Activated T-cell treated with anti-CD3 and anti-CD28 coated beads for 48 hours (primary cell): ENCODE measurements at regions not wholly inside any gene's neighbourhood (a gene's known extent, or its start where the extent isn't known, plus 50 kb on each side); places are given as distances from the start of the nearest gene placed in this dataset.
"Not testable (repeated sequence)": the region's sequence is repeated elsewhere in the genome, so short reads cannot be mapped to it uniquely, and the experiment has no call there.

Experiments used
- DNase-seq: peaks from one replicate; pipeline ENCODE4 v3.0.0-alpha.2; 2020; ENCODE audit warnings: low read depth

DNA sequence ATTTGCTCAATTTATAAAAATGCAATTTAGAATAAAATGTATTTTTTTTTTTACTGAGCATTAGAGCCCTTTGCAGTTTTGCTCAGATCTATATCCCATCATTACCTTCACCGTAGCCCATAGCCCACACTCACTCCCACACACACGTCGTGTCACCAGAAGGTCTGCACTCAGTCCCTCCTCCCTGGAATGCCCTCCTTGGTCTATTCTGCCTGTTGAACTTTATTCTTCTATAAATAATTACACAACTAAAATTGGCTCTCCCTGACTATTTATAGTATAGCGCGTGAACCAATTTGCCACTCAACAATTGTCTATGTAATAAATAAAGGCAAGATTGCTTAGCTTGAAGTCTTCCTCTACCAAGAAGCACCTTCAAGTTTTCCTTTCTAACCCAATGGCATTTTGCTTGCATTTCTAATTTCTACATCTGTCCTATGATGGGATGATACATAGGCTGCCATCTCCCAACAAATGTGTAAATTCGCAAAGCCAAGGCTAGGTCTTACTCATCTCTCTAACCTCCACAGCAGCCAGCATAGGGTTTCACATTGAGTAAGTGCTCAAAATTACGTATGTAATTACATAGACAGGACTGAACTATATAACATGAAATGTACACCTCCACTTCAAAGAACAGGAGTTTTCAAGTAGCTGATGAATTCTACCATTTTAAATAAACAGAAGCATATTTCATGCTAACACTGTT lies 172.0 kb upstream of the HES1 start:
- DNase-seq = no peak

GRCh38 chr3:193964517-193964880 lies 171.4 kb upstream of the HES1 start:
- no peak for DNase-seq

- no peak for DNase-seq
These were observed 167.5 kb upstream of the HES1 start for GRCh38 chr3:193968380-193968974.

- not testable (repeated sequence) for DNase-seq
These were observed 165.7 kb upstream of the HES1 start for GRCh38 chr3:193970131-193970772.

DNA sequence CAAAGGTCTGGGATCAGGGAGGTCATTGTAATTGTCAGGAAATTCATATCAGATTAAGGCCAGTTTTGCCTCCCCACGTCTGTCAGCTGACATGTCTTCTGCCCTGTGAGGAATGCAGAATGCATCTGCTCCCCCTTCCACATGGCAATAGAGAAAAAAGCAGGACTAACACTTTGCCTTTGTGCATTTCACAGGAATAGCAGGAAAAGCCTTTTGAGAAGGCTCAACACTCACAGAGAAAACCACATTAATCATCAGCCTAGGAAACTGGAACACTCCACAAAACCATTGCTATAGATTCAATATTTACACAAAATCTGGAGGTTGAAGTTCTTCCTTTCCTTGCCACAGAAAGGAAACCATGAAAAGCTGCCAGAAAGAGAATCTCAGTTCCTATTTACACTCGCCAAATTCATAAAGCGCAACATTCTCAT lies 165.2 kb upstream of the HES1 start:
- DNase-seq = no peak

DNA sequence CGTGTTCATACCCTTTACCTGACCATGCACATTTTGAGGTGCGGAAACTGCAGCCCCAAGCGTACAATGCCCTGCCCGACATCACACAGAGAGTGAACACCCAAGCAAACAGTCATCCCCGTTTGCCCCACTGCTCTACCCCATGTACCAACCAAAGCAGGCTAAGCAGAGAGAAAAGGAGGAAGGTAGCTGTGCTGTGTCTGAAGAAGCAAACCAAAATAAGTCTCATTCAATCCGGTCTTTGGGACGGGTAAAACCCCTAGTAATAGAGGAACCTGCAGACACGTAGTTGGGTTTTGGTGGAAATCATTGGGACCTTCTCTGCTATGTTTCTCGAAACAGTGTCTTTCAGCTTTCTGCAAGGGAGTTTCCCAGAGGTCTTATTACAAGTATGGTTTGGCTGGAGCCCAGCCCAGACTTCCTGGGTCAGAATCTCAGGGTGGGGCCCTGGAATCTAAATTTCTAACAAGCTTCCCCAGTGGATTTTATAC lies 164.6 kb upstream of the HES1 start:
- no peak for DNase-seq

DNA sequence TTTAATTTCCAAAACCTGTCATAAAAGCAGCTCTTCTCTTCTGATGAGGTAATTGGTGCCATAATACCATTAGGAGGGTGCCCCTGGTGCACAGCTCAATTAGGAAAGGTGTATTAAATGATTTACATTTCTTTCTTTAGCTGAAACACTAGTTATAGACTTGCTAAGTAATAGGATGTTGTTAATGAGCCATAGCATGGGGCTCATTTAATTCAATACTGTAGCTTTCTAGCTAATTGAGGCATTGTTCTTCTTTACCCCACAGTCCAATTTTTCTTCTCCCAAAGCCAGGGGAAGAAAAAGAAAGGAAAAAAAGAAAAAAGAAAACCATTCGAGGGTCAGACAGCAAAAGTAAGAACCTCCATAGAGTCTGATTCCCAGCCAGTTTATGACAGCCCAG lies 164.0 kb upstream of the HES1 start:
- no peak for DNase-seq

DNA sequence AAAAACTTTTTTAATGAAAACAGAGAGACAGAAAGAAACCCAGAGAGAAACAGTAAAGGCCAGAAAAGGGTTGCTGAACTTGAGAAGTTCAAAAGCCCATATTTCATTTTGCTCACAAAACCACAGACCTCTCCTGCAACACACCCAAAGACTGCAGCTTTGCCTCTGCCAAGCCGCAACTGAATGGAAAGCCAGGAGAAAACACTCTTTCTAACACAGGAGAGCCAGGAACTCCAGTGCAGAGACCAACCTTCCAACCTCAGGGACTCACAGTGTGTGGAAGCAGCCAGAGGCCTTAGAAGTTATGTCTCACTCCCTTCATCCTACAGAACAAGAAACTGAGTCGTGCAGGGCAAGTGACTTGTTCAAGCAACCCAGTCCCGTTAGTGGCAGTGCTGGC lies 163.1 kb upstream of the HES1 start:
- DNase-seq = no peak

- DNase-seq = no peak
These were observed 161.7 kb upstream of the HES1 start for GRCh38 chr3:193974191-193974652.

- no peak for DNase-seq
These were observed 161.0 kb upstream of the HES1 start for GRCh38 chr3:193974671-193975535.

GRCh38 chr3:193977622-193978021 lies 158.3 kb upstream of the HES1 start:
- DNase-seq = no peak

GRCh38 chr3:193978030-193978429 lies 157.9 kb upstream of the HES1 start:
- DNase-seq = no peak

GRCh38 chr3:193978486-193978885 lies 157.5 kb upstream of the HES1 start:
- no peak for DNase-seq

GRCh38 chr3:193980326-193980725 lies 155.6 kb upstream of the HES1 start:
- no peak for DNase-seq

GRCh38 chr3:193980905-193981304 lies 155.0 kb upstream of the HES1 start:
- DNase-seq = no peak

- DNase-seq = no peak
These were observed 154.4 kb upstream of the HES1 start for GRCh38 chr3:193981504-193981903.

- DNase-seq = no peak
These were observed 153.7 kb upstream of the HES1 start for GRCh38 chr3:193982258-193982659.

DNA sequence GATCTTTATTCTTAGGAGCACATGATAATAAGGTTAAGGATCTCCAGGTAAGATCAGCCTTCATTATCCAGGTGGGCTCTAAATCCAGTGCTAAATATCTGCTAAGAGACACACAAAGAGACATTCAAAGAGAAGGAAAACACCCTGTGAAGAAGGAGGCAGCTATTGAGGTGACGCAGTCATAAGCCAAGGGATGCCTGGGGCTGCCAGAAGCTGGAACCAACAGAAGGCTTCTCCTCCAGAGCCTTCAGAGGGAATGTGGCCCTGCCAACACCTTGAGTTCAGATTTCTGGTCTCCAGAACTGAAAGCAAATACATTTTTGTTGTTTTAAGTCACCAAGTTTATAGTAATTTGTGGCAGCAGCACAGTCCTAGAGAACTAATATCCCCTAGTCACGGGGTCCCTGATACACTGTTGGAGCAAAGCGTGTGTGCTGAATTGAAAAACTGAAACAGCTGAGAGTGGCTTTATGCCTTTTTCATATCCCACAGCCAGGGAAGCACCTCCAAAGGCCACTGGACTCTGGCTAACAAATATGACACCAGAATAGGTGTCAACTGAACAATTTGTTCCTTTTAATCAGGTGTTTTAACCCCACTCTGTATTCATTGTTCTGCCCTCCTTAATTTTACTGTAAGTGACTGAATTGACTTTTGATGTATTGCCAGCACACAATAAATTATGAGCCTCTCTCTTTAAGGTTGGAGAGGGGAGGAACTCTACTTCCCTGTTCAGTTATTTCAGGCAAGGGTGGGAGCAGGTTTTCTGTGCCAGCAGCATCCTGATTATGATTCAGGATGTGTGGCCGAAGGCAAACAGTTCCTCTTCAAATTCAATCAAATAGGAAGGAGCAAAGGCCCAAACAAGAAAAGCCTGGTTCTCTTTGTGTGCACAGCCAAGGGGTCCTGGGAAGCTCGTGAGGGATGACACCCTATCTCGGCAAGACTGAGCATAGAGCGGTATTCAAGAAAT lies 151.8 kb upstream of the HES1 start:
- DNase-seq = no peak

GRCh38 chr3:193984876-193985275 lies 151.1 kb upstream of the HES1 start:
- DNase-seq = no peak

GRCh38 chr3:193987186-193987585 lies 148.8 kb upstream of the HES1 start:
- no peak for DNase-seq

GRCh38 chr3:193989186-193989585 lies 146.8 kb upstream of the HES1 start:
- DNase-seq = no peak
